HepG2 (cell line): ENCODE measurements at regions not wholly inside any gene's neighbourhood (a gene's known extent, or its start where the extent isn't known, plus 50 kb on each side); places are given as distances from the start of the nearest gene placed in this dataset.

Experiments
- ATAC-seq: fragments of 200-7000 bp; cut with Tn5 transposase; 3 replicates; pipeline ENCODE4 v1.9.1; 2020; ENCODE audit warnings: mild to moderate bottlenecking, moderate library complexity
- BruUV-seq: library from RNA; stranded (reverse); fragments of 400-500 nt; replicated peaks from 2 replicates; lab custom pipeline; 2021; lab: Mats Ljungman, UMichigan
- CTCF ChIA-PET: fragments of 300-600 bp; formaldehyde crosslinking; extraction: SDS; loops from one replicate; lab custom pipeline; 2021; ENCODE audit warnings: low total read pairs, inconsistent platforms, low intra/inter-chr PET ratio; lab: Yijun Ruan, JAX
- POLR2A ChIA-PET: fragments of 350-600 bp; sonication (Branson Sonifier 250); formaldehyde crosslinking; loops from one replicate; lab custom pipeline; 2020; ENCODE audit warnings: antibody characterized with exemption, inconsistent platforms; lab: Yijun Ruan, JAX
- DNase-seq: peaks from one replicate; pipeline ENCODE4 v3.0.0-alpha.2; 2015; ENCODE audit warnings: low spot score
- FAIRE-seq: peaks from 3 replicates; lab custom pipeline; 2011; peaks lifted over from hg19 to GRCh38; lab: Jason Lieb, UNC
- H2AFZ ChIP-seq: one replicate; pipeline ENCODE4 v1.6.1; 2011; ENCODE audit warnings: low read length, inconsistent platforms
- H3K27ac ChIP-seq: fragments of 300-600 bp; 3 replicates; pipeline ENCODE4 v1.8.0; 2011; ENCODE audit warnings: mixed run types, mild to moderate bottlenecking, mixed read lengths, low read length, inconsistent platforms; ENCODE audit not compliant: insufficient read depth; ENCODE audit errors: extremely low read length
- H3K27me3 ChIP-seq, 2 experiments: fragments of 200-600 bp in 1 of 2; 2 replicates in 1 of 2; 3 replicates in 1 of 2; pipeline versions ENCODE4 v1.6.0 to v1.8.0; 2011; ENCODE audit warnings: low read length in 2 of 2, mild to moderate bottlenecking in 2 of 2, moderate library complexity in 2 of 2, inconsistent platforms in 1 of 2; ENCODE audit not compliant: insufficient read depth in 2 of 2, control insufficient read depth in 1 of 2
- H3K36me3 ChIP-seq, 2 experiments: fragments of 200-600 bp in 1 of 2; replicated peaks in 1 of 2; 2 replicates in 1 of 2; 3 replicates in 1 of 2; pipeline versions ENCODE4 v1.5.1 to v1.8.0; 2011; ENCODE audit warnings: low read length in 2 of 2, inconsistent platforms in 1 of 2; ENCODE audit not compliant: insufficient read depth in 2 of 2, control insufficient read depth in 1 of 2
- H3K4me1 ChIP-seq: 2 replicates; pipeline ENCODE4 v1.5.1; 2012; ENCODE audit warnings: low read length, inconsistent platforms; ENCODE audit not compliant: insufficient read depth
- H3K4me2 ChIP-seq: 2 replicates; pipeline ENCODE4 v1.6.0; 2011; ENCODE audit warnings: low read depth, low read length, inconsistent platforms
- H3K4me3 ChIP-seq, 3 experiments: fragments of 200-600 bp in 1 of 3; sonication (generic), shearing (Covaris generic) in 1 of 3; replicated peaks in 1 of 3; 2 replicates each; pipeline ENCODE4 v1.5.1; 2011 to 2016; ENCODE audit warnings: low read length in 3 of 3, inconsistent platforms in 2 of 3, low read depth in 2 of 3, mild to moderate bottlenecking in 2 of 3, control low read depth in 1 of 3, mixed read lengths in 1 of 3; ENCODE audit not compliant: insufficient read depth in 1 of 3
- H3K79me2 ChIP-seq: one replicate; pipeline ENCODE4 v1.6.1; 2011; ENCODE audit warnings: low read length, inconsistent platforms; ENCODE audit not compliant: insufficient read depth
- H3K9ac ChIP-seq: 2 replicates; pipeline ENCODE4 v1.6.0; 2011; ENCODE audit warnings: mild to moderate bottlenecking, low read depth, low read length, inconsistent platforms; ENCODE audit not compliant: insufficient read depth
- H3K9me3 ChIP-seq: 2 replicates; pipeline ENCODE4 v1.5.1; 2012; ENCODE audit warnings: mild to moderate bottlenecking, low read length
- H4K20me1 ChIP-seq: 2 replicates; pipeline ENCODE4 v1.6.0; 2011; ENCODE audit warnings: inconsistent platforms, mild to moderate bottlenecking, low read length, moderate library complexity; ENCODE audit not compliant: insufficient read depth
- CENPX ChIP-seq: sonication (generic); formaldehyde crosslinking; IDR thresholded peaks from 2 replicates; pipeline ENCODE4 v1.9.0; 2021; ENCODE audit warnings: mild to moderate bottlenecking, missing genetic modification reagents, moderate library complexity
- FOXK2 ChIP-seq: fragments of 450-650 bp; IDR thresholded peaks from 2 replicates; pipeline ENCODE4 v1.6.1; 2016
- FOXP1 ChIP-seq, 2 experiments: fragments of 450-650 bp in 1 of 2; IDR thresholded peaks; 2 replicates each; pipeline ENCODE4 v1.6.1; 2017 to 2018; ENCODE audit warnings: antibody characterized with exemption in 1 of 2
- GATAD1 ChIP-seq: IDR thresholded peaks from 2 replicates; pipeline ENCODE4 v1.6.1; 2016; ENCODE audit warnings: missing genetic modification reagents, missing compliant biosample characterization
- HNRNPL ChIP-seq: fragments of 200-400 bp; formaldehyde crosslinking; IDR thresholded peaks from 2 replicates; pipeline ENCODE4 v1.6.1; 2017; ENCODE audit warnings: mild to moderate bottlenecking, low read depth, low read length
- MAF1 ChIP-seq: sonication (generic); formaldehyde crosslinking; IDR thresholded peaks from 2 replicates; pipeline ENCODE4 v1.5.0; 2020; ENCODE audit warnings: missing genetic modification reagents, borderline replicate concordance
- PHF5A ChIP-seq: IDR thresholded peaks from one replicate; pipeline ENCODE4 v1.6.1; 2018; ENCODE audit warnings: low read depth, missing genetic modification reagents; ENCODE audit not compliant: unreplicated experiment
- TCF7 ChIP-seq: sonication (generic); IDR thresholded peaks from 2 replicates; pipeline ENCODE4 v1.6.1; 2016; ENCODE audit warnings: antibody characterized with exemption, low read depth
- ZMAT3 ChIP-seq: sonication (generic); formaldehyde crosslinking; conservative IDR thresholded peaks from 2 replicates; pipeline ENCODE4 v1.7.0; 2021; ENCODE audit warnings: missing genetic modification reagents
- ZNF44 ChIP-seq: sonication (generic); formaldehyde crosslinking; IDR thresholded peaks from 2 replicates; pipeline ENCODE4 v1.5.1; 2020; ENCODE audit warnings: mild to moderate bottlenecking, missing genetic modification reagents
- ZNF770 ChIP-seq: sonication (generic); formaldehyde crosslinking; IDR thresholded peaks from 2 replicates; pipeline ENCODE4 v1.5.0; 2020; ENCODE audit warnings: mild to moderate bottlenecking, missing genetic modification reagents
- WGBS: methylation state at CpG from one replicate; pipeline ENCODE4 v1.1.6; 2017; ENCODE audit warnings: low lambda C conversion rate; 5-methylcytosine and 5-hydroxymethylcytosine counted together
- in situ Hi-C: cut with HindIII; loops from 2 replicates; pipeline ENCODE4 v1.10.0; 2017; ENCODE audit warnings: low pct_unique_long_range_greater_than_20kb; ENCODE audit not compliant: extremely low pct_ligation_motif_present
- intact Hi-C: fragments of 100-400 bp; cut with micrococcal nuclease; formaldehyde crosslinking; loops from one replicate; pipeline ENCODE4 v1.10.0; 2022; ENCODE audit not compliant: unreplicated experiment

GRCh38 chr2:41923156-41923786 is 124.5 kb upstream of the PKDCC start:
- CTCF ChIA-PET = no interaction called here
- Histone ChIP-seq H3K4me1 (no peaks in the 10 kb centered on the region), H3K79me2 (no peaks in the 10 kb centered on the region), H3K27me3 (peaks cover 3 to 9% of the 10 kb centered on the region in 2 experiments; a peak in 3 of 5 replicates), H2AFZ (no peak overlapping the region), H3K27ac (no peak overlapping the region), H3K9ac (no peak overlapping the region), H3K36me3 (no peaks in the 10 kb centered on the region), H4K20me1 (no peaks in the 10 kb centered on the region), H3K4me2 (no peak overlapping the region), H3K9me3 (no peaks in the 10 kb centered on the region), H3K4me3 (no peak overlapping the region)
- in situ Hi-C loops = no loop called here
- intact Hi-C loops = no loop called here
- no peak for FAIRE-seq
- DNase-seq = no peak
- TF ChIP-seq FOXK2 (no peak), HNRNPL (no peak), GATAD1 (no peak), FOXP1 (IDR thresholded peaks at IDR 0.05) (no peak), FOXP1 (CRISPR knock-in tag; IDR thresholded peaks at IDR 0.05) (no peak), ZNF44 (CRISPR knock-in tag) (no peak), ZNF770 (CRISPR knock-in tag) (no peak), TCF7 (no peak), CENPX (no peak), MAF1 (no peak), ZMAT3 (CRISPR knock-in tag) (no peak), PHF5A (CRISPR knock-in tag) (no peak)
- POLR2A ChIA-PET = no interaction called here
- no peak for ATAC-seq
- WGBS = 51% methylated on average over 9 of the region's 9 CpGs
- no TSS peak for BruUV-seq
